ENCODE measurements at regions not wholly inside any gene's neighbourhood (a gene's known extent, or its start where the extent isn't known, plus 50 kb on each side); places are given as distances from the start of the nearest gene placed in this dataset.
A peak's percentile ranks its signal among the peaks of the same experiment; 100 is the strongest.

GRCh38 chr10:129102906-129103693 lies 363.9 kb upstream of the MGMT start:
- H3K4me3 Mint-ChIP-seq: no peak overlapping the region
- DNase-seq (peak; percentile 23), ATAC-seq (no peak)
- no peaks in the 10 kb centered on the region for H3K9me3 Mint-ChIP-seq (ENCODE audit: low read depth)
- peaks cover 16% of the 10 kb centered on the region for H3K4me1 Mint-ChIP-seq
- CTCF ChIA-PET: no interaction called here
- H3K36me3 Mint-ChIP-seq: peaks cover 1% of the 10 kb centered on the region
- H3K27ac Mint-ChIP-seq: no peak overlapping the region
- no peaks in the 10 kb centered on the region for H3K27me3 Mint-ChIP-seq

GRCh38 chr10:129104266-129105045 lies 362.6 kb upstream of the MGMT start:
- Mint-ChIP-seq H3K27ac (no peak overlapping the region), H3K9me3 (ENCODE audit: low read depth) (no peaks in the 10 kb centered on the region)
- DNase-seq: peak; percentile 14

GRCh38 chr10:129105266-129105665 lies 361.8 kb upstream of the MGMT start:
- Mint-ChIP-seq H3K36me3 (peaks cover 1% of the 10 kb centered on the region), H3K4me1 (peaks cover 15% of the 10 kb centered on the region), H3K4me3 (no peak overlapping the region), H3K27me3 (no peaks in the 10 kb centered on the region), H3K27ac (no peak overlapping the region), H3K9me3 (ENCODE audit: low read depth) (no peaks in the 10 kb centered on the region)
- ATAC-seq: no peak
- CTCF ChIA-PET: no interaction called here
- DNase-seq: no peak

More at GRCh38 chr10:129104266-129105045, 362.6 kb upstream of the MGMT start:
- no peak for ATAC-seq
- Mint-ChIP-seq H3K4me1 (peaks cover 15% of the 10 kb centered on the region), H3K27me3 (no peaks in the 10 kb centered on the region), H3K4me3 (no peak overlapping the region), H3K36me3 (peaks cover 1% of the 10 kb centered on the region)
- CTCF ChIA-PET: no interaction called here

GRCh38 chr10:129106314-129106713 lies 360.7 kb upstream of the MGMT start:
- ATAC-seq: no peak
- Mint-ChIP-seq H3K9me3 (ENCODE audit: low read depth) (no peaks in the 10 kb centered on the region), H3K36me3 (peaks cover 1% of the 10 kb centered on the region), H3K27ac (no peak overlapping the region), H3K4me3 (no peak overlapping the region), H3K4me1 (peaks cover 14% of the 10 kb centered on the region), H3K27me3 (no peaks in the 10 kb centered on the region)
- CTCF ChIA-PET: no interaction called here
- no peak for DNase-seq

- peaks cover 5% of the 10 kb centered on the region for H3K4me1 Mint-ChIP-seq
- no peaks in the 10 kb centered on the region for H3K9me3 Mint-ChIP-seq (ENCODE audit: low read depth)
- H3K36me3 Mint-ChIP-seq: no peaks in the 10 kb centered on the region
- H3K27me3 Mint-ChIP-seq: no peaks in the 10 kb centered on the region
- ATAC-seq: no peak
- DNase-seq: no peak
- CTCF ChIA-PET: no interaction called here
- no peak overlapping the region for H3K4me3 Mint-ChIP-seq
- no peak overlapping the region for H3K27ac Mint-ChIP-seq
Observed at GRCh38 chr10:129107525-129107924, 359.5 kb upstream of the MGMT start.

- Mint-ChIP-seq H3K9me3 (ENCODE audit: low read depth) (no peaks in the 10 kb centered on the region), H3K36me3 (no peaks in the 10 kb centered on the region), H3K4me3 (no peak overlapping the region), H3K4me1 (peaks cover 5% of the 10 kb centered on the region), H3K27ac (no peak overlapping the region), H3K27me3 (no peaks in the 10 kb centered on the region)
- no peak for ATAC-seq
- DNase-seq: peak; percentile 25
- CTCF ChIA-PET: no interaction called here
Observed at GRCh38 chr10:129108378-129108777, 358.7 kb upstream of the MGMT start.

- CTCF ChIA-PET: no interaction called here
- H3K4me1 Mint-ChIP-seq: peaks cover 5% of the 10 kb centered on the region
- H3K9me3 Mint-ChIP-seq (ENCODE audit: low read depth): no peaks in the 10 kb centered on the region
- H3K27me3 Mint-ChIP-seq: no peaks in the 10 kb centered on the region
- no peak overlapping the region for H3K4me3 Mint-ChIP-seq
- H3K36me3 Mint-ChIP-seq: no peaks in the 10 kb centered on the region
- no peak overlapping the region for H3K27ac Mint-ChIP-seq
- ATAC-seq: no peak
- DNase-seq: peak; percentile 16
Observed at GRCh38 chr10:129108994-129109393, 358.0 kb upstream of the MGMT start.

- Mint-ChIP-seq H3K36me3 (no peaks in the 10 kb centered on the region), H3K27ac (no peak overlapping the region), H3K27me3 (no peaks in the 10 kb centered on the region), H3K4me3 (no peak overlapping the region), H3K4me1 (no peaks in the 10 kb centered on the region), H3K9me3 (ENCODE audit: low read depth) (no peaks in the 10 kb centered on the region)
- ATAC-seq: no peak
- DNase-seq: no peak
- CTCF ChIA-PET: no interaction called here
Observed at GRCh38 chr10:129110780-129111179, 356.3 kb upstream of the MGMT start.

GRCh38 chr10:129111922-129112321 lies 355.1 kb upstream of the MGMT start:
- no peaks in the 10 kb centered on the region for H3K4me1 Mint-ChIP-seq
- no peak overlapping the region for H3K4me3 Mint-ChIP-seq
- ATAC-seq: no peak
- H3K27me3 Mint-ChIP-seq: no peaks in the 10 kb centered on the region
- H3K9me3 Mint-ChIP-seq (ENCODE audit: low read depth): no peaks in the 10 kb centered on the region
- CTCF ChIA-PET: no interaction called here
- DNase-seq: no peak
- no peaks in the 10 kb centered on the region for H3K36me3 Mint-ChIP-seq
- H3K27ac Mint-ChIP-seq: no peak overlapping the region

- Mint-ChIP-seq H3K27ac (no peak overlapping the region), H3K9me3 (ENCODE audit: low read depth) (peaks cover 3% of the 10 kb centered on the region)
- CTCF ChIA-PET: no interaction called here
Observed at GRCh38 chr10:129114588-129114987, 352.5 kb upstream of the MGMT start.

GRCh38 chr10:129116371-129116770 lies 350.7 kb upstream of the MGMT start:
- no peak overlapping the region for H3K27ac Mint-ChIP-seq
- no peaks in the 10 kb centered on the region for H3K36me3 Mint-ChIP-seq
- no peak for DNase-seq
- no peaks in the 10 kb centered on the region for H3K4me1 Mint-ChIP-seq
- H3K4me3 Mint-ChIP-seq: no peak overlapping the region
- ATAC-seq: no peak
- peaks cover 3% of the 10 kb centered on the region for H3K9me3 Mint-ChIP-seq (ENCODE audit: low read depth)
- no peaks in the 10 kb centered on the region for H3K27me3 Mint-ChIP-seq
- CTCF ChIA-PET: no interaction called here

More at GRCh38 chr10:129114588-129114987, 352.5 kb upstream of the MGMT start:
- Mint-ChIP-seq H3K4me1 (no peaks in the 10 kb centered on the region), H3K27me3 (no peaks in the 10 kb centered on the region), H3K36me3 (no peaks in the 10 kb centered on the region), H3K4me3 (no peak overlapping the region)
- DNase-seq: no peak
- no peak for ATAC-seq

- ATAC-seq (no peak), DNase-seq (peak; percentile 18)
- no peak overlapping the region for H3K4me3 Mint-ChIP-seq
- CTCF ChIA-PET: no interaction called here
- peaks cover 4% of the 10 kb centered on the region for H3K9me3 Mint-ChIP-seq (ENCODE audit: low read depth)
- no peaks in the 10 kb centered on the region for H3K27me3 Mint-ChIP-seq
- no peaks in the 10 kb centered on the region for H3K4me1 Mint-ChIP-seq
- H3K27ac Mint-ChIP-seq: no peak overlapping the region
- no peaks in the 10 kb centered on the region for H3K36me3 Mint-ChIP-seq
Observed at GRCh38 chr10:129120441-129120840, 346.6 kb upstream of the MGMT start.

GRCh38 chr10:129122846-129123245 lies 344.2 kb upstream of the MGMT start:
- Mint-ChIP-seq H3K4me1 (no peaks in the 10 kb centered on the region), H3K27ac (no peak overlapping the region), H3K36me3 (no peaks in the 10 kb centered on the region), H3K27me3 (no peaks in the 10 kb centered on the region), H3K9me3 (ENCODE audit: low read depth) (peaks cover 7% of the 10 kb centered on the region), H3K4me3 (no peak overlapping the region)
- ATAC-seq (no peak), DNase-seq (peak; percentile 16)
- CTCF ChIA-PET: no interaction called here

GRCh38 chr10:129123428-129123827 lies 343.6 kb upstream of the MGMT start:
- H3K27me3 Mint-ChIP-seq: no peaks in the 10 kb centered on the region
- H3K9me3 Mint-ChIP-seq (ENCODE audit: low read depth): peaks cover 5% of the 10 kb centered on the region
- no peaks in the 10 kb centered on the region for H3K36me3 Mint-ChIP-seq
- DNase-seq: peak; percentile 7
- H3K4me3 Mint-ChIP-seq: no peak overlapping the region
- CTCF ChIA-PET: no interaction called here
- no peak overlapping the region for H3K27ac Mint-ChIP-seq
- no peaks in the 10 kb centered on the region for H3K4me1 Mint-ChIP-seq
- no peak for ATAC-seq
